Lower leg skin (tissue), 4 donors: ENCODE measurements at regions not wholly inside any gene's neighbourhood (a gene's known extent, or its start where the extent isn't known, plus 50 kb on each side); places are given as distances from the start of the nearest gene placed in this dataset.

Source experiments
- DNase-seq, 2 donors: peaks; one replicate each; pipeline ENCODE4 v3.0.0-alpha.2; 2019; ENCODE audit warnings: low spot score in 2 of 2
- H3K4me3 ChIP-seq: fragments of 200-600 bp; sonication (generic); 2 replicates; pipeline ENCODE4 v1.5.1; 2017; ENCODE audit warnings: mild to moderate bottlenecking, low read depth; ENCODE audit not compliant: poor library complexity, severe bottlenecking
- POLR2A ChIP-seq, 2 donors: fragments of 450-650 bp; IDR thresholded peaks; one replicate each; pipeline ENCODE4 v1.6.1; 2016 to 2017; ENCODE audit warnings: antibody characterized with exemption in 2 of 2, mild to moderate bottlenecking in 1 of 2, moderate library complexity in 1 of 2
- WGBS, 2 donors: methylation state at CpG; one replicate each; pipeline ENCODE4 v1.1.5; 2018; 5-methylcytosine and 5-hydroxymethylcytosine counted together
- intact Hi-C: fragments of 100-400 bp; cut with DNase I; formaldehyde crosslinking; loops from one replicate; pipeline ENCODE4 v1.15.0; 2023; ENCODE audit warnings: low total_unique reads
- TF ChIP-seq, protein P1 (sequence below), 3 donors: fragments of 450-650 bp; IDR thresholded peaks; one replicate each; pipeline ENCODE4 v1.5.1; 2016; ENCODE audit warnings: antibody characterized with exemption in 3 of 3, mild to moderate bottlenecking in 3 of 3, moderate library complexity in 2 of 3

DNA sequence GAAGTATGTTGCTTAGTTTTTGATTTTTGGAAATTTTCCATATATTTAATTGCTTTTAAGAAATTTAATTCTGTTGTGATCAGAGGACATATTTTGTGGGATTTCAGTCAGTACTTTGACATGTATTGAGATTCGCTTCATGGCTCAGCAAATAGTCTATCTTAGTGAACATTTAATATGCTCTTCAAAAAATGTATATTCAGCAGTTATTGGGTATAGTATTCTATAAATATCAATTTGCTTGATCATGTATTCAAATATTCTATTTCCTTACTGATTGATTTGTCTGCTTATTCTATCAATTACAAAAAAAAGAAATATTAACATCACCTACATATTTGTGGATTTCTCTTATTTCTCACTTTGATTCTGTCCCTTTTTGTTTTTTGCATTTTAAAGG is 79.5 kb upstream of the HAND1 start:
- DNase-seq = no peak

DNA sequence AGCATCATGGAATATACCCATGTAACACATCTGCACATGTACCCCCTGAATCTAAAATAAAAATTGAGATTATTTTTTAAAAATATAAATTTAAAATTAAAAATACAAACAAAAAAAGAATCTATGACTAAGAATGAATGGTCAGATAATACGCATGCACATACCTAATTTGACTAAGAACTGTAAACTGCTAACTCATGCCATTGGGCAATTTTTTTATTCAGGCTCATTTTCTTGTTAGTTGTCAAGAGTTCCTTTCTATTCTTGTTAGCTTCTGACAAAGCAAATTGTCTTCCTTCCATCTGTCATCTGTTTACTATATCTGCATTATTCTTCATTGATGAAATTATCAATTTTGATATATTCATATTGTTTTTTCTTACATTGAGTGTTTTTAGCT is 69.5 kb upstream of the HAND1 start:
- 78 to 94% methylated on average over 1 of the region's 1 CpG for WGBS, 2 donors
- TF ChIP-seq POLR2A (IDR thresholded peaks at IDR 0.05) = no peak
- TF ChIP-seq, protein P1, sequence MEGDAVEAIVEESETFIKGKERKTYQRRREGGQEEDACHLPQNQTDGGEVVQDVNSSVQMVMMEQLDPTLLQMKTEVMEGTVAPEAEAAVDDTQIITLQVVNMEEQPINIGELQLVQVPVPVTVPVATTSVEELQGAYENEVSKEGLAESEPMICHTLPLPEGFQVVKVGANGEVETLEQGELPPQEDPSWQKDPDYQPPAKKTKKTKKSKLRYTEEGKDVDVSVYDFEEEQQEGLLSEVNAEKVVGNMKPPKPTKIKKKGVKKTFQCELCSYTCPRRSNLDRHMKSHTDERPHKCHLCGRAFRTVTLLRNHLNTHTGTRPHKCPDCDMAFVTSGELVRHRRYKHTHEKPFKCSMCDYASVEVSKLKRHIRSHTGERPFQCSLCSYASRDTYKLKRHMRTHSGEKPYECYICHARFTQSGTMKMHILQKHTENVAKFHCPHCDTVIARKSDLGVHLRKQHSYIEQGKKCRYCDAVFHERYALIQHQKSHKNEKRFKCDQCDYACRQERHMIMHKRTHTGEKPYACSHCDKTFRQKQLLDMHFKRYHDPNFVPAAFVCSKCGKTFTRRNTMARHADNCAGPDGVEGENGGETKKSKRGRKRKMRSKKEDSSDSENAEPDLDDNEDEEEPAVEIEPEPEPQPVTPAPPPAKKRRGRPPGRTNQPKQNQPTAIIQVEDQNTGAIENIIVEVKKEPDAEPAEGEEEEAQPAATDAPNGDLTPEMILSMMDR (IDR thresholded peaks at IDR 0.05) = no peak

More for the DNA sequence above, 79.5 kb upstream of the HAND1 start:
- intact Hi-C loops = no loop called here
- 79 to 91% methylated on average over 1 of the region's 1 CpG for WGBS, 2 donors
- no peak overlapping the region for H3K4me3 ChIP-seq
- TF ChIP-seq POLR2A (IDR thresholded peaks at IDR 0.05) = no peak
- TF ChIP-seq, protein P1 (IDR thresholded peaks at IDR 0.05) = no peak

DNA sequence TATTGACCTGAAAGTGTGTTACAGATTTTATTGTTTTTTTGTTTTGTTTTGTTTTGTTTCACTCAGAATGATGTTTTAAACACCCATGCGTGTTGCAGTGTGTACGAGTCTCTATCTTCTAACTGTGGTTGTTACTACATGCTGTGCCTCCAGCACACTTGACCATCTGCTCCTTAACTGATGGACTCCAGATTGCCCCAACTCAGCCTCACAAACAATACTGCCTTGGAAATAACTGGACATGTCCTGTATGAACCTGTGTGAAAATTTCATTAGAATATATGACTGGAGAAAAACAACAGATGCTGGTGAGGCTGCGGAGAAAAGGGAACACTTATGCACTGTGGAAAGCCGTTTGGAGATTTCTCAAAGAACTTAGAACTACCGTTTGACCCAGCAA is 68.7 kb upstream of the HAND1 start:
- H3K4me3 ChIP-seq = no peak overlapping the region
- TF ChIP-seq, protein P1 (IDR thresholded peaks at IDR 0.05) = no peak
- no peak for TF ChIP-seq POLR2A (IDR thresholded peaks at IDR 0.05)
- 86% methylated on average over 5 of the region's 5 CpGs for WGBS, 2 donors

More for the DNA sequence above, 69.5 kb upstream of the HAND1 start:
- intact Hi-C loops = no loop called here
- H3K4me3 ChIP-seq = no peak overlapping the region
- DNase-seq = no peak

DNA sequence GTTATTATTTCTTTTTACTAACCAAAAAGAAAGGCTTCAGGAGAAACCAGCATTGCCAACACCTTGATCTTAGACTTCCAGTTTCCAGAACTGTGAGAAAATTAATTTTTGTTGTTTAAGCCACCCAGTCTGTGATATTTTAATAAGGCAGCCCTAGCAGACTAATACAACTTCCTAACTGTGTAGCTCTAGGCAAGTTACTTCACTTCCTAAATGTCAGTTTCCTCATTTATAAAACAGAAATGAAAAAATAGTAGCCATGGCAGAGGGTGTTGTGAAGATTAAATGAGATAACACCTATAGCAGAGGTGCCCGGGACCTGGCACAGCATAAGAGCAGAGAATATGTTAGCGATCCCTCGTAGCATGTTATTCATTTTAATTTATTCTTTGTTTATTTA is 66.6 kb upstream of the HAND1 start:
- DNase-seq = no peak
- no peak overlapping the region for H3K4me3 ChIP-seq
- TF ChIP-seq, protein P1 (IDR thresholded peaks at IDR 0.05) = no peak
- no peak for TF ChIP-seq POLR2A (IDR thresholded peaks at IDR 0.05)
- intact Hi-C loops = no loop called here
- 54 to 61% methylated on average over 3 of the region's 3 CpGs for WGBS, 2 donors

More for the DNA sequence above, 68.7 kb upstream of the HAND1 start:
- DNase-seq = no peak
- intact Hi-C loops = no loop called here

DNA sequence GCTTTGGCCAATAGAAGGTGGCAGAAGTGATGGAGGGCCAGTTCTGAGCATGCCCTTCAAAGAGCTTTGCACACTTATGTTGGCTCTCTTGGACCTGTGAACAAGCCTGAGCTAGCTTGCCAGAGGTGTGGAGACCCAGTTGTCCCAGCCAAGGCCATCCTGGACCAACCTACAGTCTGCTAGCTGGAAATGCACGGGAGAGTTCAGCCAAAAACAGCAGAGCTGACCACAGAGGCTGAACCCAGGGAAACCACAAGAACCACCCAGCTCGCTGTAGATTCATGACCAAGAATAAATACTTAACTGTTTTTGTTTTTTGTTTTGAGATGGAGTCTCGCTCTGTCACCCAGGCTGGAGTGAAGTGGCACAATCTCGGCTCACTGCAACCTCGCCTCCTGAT is 65.4 kb upstream of the HAND1 start:
- intact Hi-C loops = no loop called here
- H3K4me3 ChIP-seq = no peak overlapping the region
- 75 to 78% methylated on average over 5 of the region's 5 CpGs for WGBS, 2 donors
- TF ChIP-seq, protein P1 (IDR thresholded peaks at IDR 0.05) = no peak
- TF ChIP-seq POLR2A (IDR thresholded peaks at IDR 0.05) = no peak
- DNase-seq = no peak

DNA sequence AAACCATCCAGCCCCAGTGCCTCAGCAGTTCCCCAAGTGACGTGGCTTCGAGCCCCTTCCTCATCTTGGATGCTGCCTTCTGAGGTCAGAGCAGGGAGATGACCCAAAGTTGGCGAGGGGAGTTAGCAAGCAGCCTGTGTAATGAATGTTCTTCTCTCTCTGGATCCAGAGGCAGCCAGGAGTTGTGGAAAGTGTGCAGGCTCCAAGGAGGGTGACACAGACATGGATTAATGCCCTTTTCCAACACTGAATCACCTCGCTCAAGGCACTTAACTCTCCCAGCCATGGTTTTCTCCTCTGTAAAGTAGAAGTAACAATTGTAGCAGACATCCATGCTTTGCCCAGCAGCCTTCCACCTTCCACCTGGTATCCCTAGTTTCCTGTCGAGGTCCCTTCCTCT is 64.6 kb upstream of the HAND1 start:
- intact Hi-C loops = no loop called here
- DNase-seq = no peak
- 62 to 78% methylated on average over 5 of the region's 5 CpGs for WGBS, 2 donors
- TF ChIP-seq, protein P1 (IDR thresholded peaks at IDR 0.05) = no peak
- TF ChIP-seq POLR2A (IDR thresholded peaks at IDR 0.05) = no peak
- H3K4me3 ChIP-seq = no peak overlapping the region
